Subcutaneous abdominal adipose tissue (tissue), 5 donors: ENCODE measurements at regions not wholly inside any gene's neighbourhood (a gene's known extent, or its start where the extent isn't known, plus 50 kb on each side); places are given as distances from the start of the nearest gene placed in this dataset.

Experiments
- H3K27ac ChIP-seq: one replicate; pipeline ENCODE4 v1.7.0; 2013; ENCODE audit warnings: low read depth, mild to moderate bottlenecking, inconsistent platforms, low read length, moderate library complexity
- H3K27me3 ChIP-seq, 5 donors: one replicate each; pipeline ENCODE4 v1.7.0; 2013; ENCODE audit warnings: low read length in 5 of 5, inconsistent platforms in 1 of 5; ENCODE audit not compliant: control insufficient read depth in 5 of 5, insufficient read depth in 4 of 5
- H3K36me3 ChIP-seq, 5 donors: one replicate each; pipeline ENCODE4 v1.7.0; 2013; ENCODE audit warnings: low read length in 5 of 5; ENCODE audit not compliant: control insufficient read depth in 5 of 5, insufficient read depth in 5 of 5
- H3K4me1 ChIP-seq, 5 donors: one replicate each; pipeline ENCODE4 v1.7.0; 2013; ENCODE audit warnings: low read length in 5 of 5, mild to moderate bottlenecking in 3 of 5, moderate library complexity in 1 of 5; ENCODE audit not compliant: control insufficient read depth in 5 of 5, insufficient read depth in 5 of 5
- H3K4me3 ChIP-seq, 5 donors: one replicate each; pipeline ENCODE4 v1.7.0; 2013; ENCODE audit warnings: low read length in 5 of 5, low read depth in 1 of 5
- H3K9ac ChIP-seq, 5 donors: one replicate each; pipeline ENCODE4 v1.7.0; 2013; ENCODE audit warnings: low read length in 5 of 5, mild to moderate bottlenecking in 4 of 5, moderate library complexity in 3 of 5
- H3K9me3 ChIP-seq, 5 donors: one replicate each; pipeline ENCODE4 v1.7.0; 2013; ENCODE audit warnings: low read length in 5 of 5; ENCODE audit not compliant: control insufficient read depth in 5 of 5
- donor health status: healthy.
- donor health status: healthy.
- donor health status: healthy.
- donor health status: healthy.
- donor health status: healthy.

GRCh38 chr5:133751421-133751820 is 139.1 kb upstream of the FSTL4 start:
- no peak overlapping the region for H3K4me3 ChIP-seq
- H3K9ac ChIP-seq, result no peak overlapping the region
- H3K9me3 ChIP-seq, result no peaks in the 10 kb centered on the region
- no peaks in the 10 kb centered on the region for H3K36me3 ChIP-seq
- H3K4me1 ChIP-seq, result no peaks in the 10 kb centered on the region
- H3K27ac ChIP-seq, result no peak overlapping the region
- H3K27me3 ChIP-seq, result peaks cover 5 to 14% (median 7%) of the 10 kb centered on the region in 5 donors

- no peaks in the 10 kb centered on the region for H3K9me3 ChIP-seq
- H3K4me3 ChIP-seq, result no peak overlapping the region
- no peaks in the 10 kb centered on the region for H3K36me3 ChIP-seq
- H3K27ac ChIP-seq, result no peak overlapping the region
- no peaks in the 10 kb centered on the region for H3K4me1 ChIP-seq
- H3K27me3 ChIP-seq, result peaks cover 0 to 13% (median 7%) of the 10 kb centered on the region in 5 donors
- H3K9ac ChIP-seq, result no peak overlapping the region
Measured at GRCh38 chr5:133750856-133751255, 138.5 kb upstream of the FSTL4 start.

GRCh38 chr5:133750356-133750755 is 138.0 kb upstream of the FSTL4 start:
- Histone ChIP-seq H3K9me3 (no peaks in the 10 kb centered on the region), H3K4me1 (no peaks in the 10 kb centered on the region), H3K27ac (no peak overlapping the region), H3K36me3 (no peaks in the 10 kb centered on the region), H3K27me3 (peaks cover 0 to 13% (median 4%) of the 10 kb centered on the region in 5 donors), H3K4me3 (no peak overlapping the region), H3K9ac (no peak overlapping the region)

GRCh38 chr5:133749331-133749985 is 137.1 kb upstream of the FSTL4 start:
- H3K27ac ChIP-seq, result no peak overlapping the region
- no peaks in the 10 kb centered on the region for H3K36me3 ChIP-seq
- peaks cover 0 to 1% (median 0%) of the 10 kb centered on the region in 5 donors for H3K4me1 ChIP-seq
- H3K9me3 ChIP-seq, result no peaks in the 10 kb centered on the region
- no peak overlapping the region for H3K4me3 ChIP-seq
- no peak overlapping the region for H3K9ac ChIP-seq
- H3K27me3 ChIP-seq, result peaks cover 0 to 6% (median 0%) of the 10 kb centered on the region in 5 donors

GRCh38 chr5:133746834-133747233 is 134.5 kb upstream of the FSTL4 start:
- no peaks in the 10 kb centered on the region for H3K9me3 ChIP-seq
- no peak overlapping the region for H3K9ac ChIP-seq
- H3K36me3 ChIP-seq, result no peaks in the 10 kb centered on the region
- H3K27ac ChIP-seq, result no peak overlapping the region
- H3K4me3 ChIP-seq, result no peak overlapping the region
- H3K27me3 ChIP-seq, result peaks cover 0 to 7% (median 2%) of the 10 kb centered on the region in 5 donors
- peaks cover 0 to 3% (median 0%) of the 10 kb centered on the region in 5 donors for H3K4me1 ChIP-seq

GRCh38 chr5:133744960-133745308 is 132.6 kb upstream of the FSTL4 start:
- H3K27me3 ChIP-seq, result peaks cover 0 to 7% (median 2%) of the 10 kb centered on the region in 5 donors

GRCh38 chr5:133744051-133744959 is 132.0 kb upstream of the FSTL4 start:
- no peaks in the 10 kb centered on the region for H3K36me3 ChIP-seq
- H3K27ac ChIP-seq, result no peak overlapping the region
- H3K27me3 ChIP-seq, result peaks cover 0 to 7% (median 2%) of the 10 kb centered on the region in 5 donors
- H3K4me1 ChIP-seq, result peaks cover 0 to 3% (median 0%) of the 10 kb centered on the region in 5 donors
- no peaks in the 10 kb centered on the region for H3K9me3 ChIP-seq
- H3K9ac ChIP-seq, result no peak overlapping the region
- no peak overlapping the region for H3K4me3 ChIP-seq

More at GRCh38 chr5:133744960-133745308, 132.6 kb upstream of the FSTL4 start:
- no peak overlapping the region for H3K4me3 ChIP-seq
- H3K9ac ChIP-seq, result no peak overlapping the region
- H3K9me3 ChIP-seq, result no peaks in the 10 kb centered on the region
- H3K4me1 ChIP-seq, result peaks cover 0 to 3% (median 0%) of the 10 kb centered on the region in 5 donors
- H3K36me3 ChIP-seq, result no peaks in the 10 kb centered on the region
- no peak overlapping the region for H3K27ac ChIP-seq

- Histone ChIP-seq H3K4me3 (no peak overlapping the region), H3K9me3 (no peaks in the 10 kb centered on the region), H3K27ac (no peak overlapping the region), H3K36me3 (no peaks in the 10 kb centered on the region), H3K4me1 (peaks cover 0 to 3% (median 0%) of the 10 kb centered on the region in 5 donors), H3K27me3 (peaks cover 0 to 7% (median 2%) of the 10 kb centered on the region in 5 donors), H3K9ac (no peak overlapping the region)
Measured at GRCh38 chr5:133742431-133742988, 130.2 kb upstream of the FSTL4 start.

- H3K36me3 ChIP-seq, result no peaks in the 10 kb centered on the region
- H3K9ac ChIP-seq, result no peak overlapping the region
- H3K9me3 ChIP-seq, result no peaks in the 10 kb centered on the region
- no peak overlapping the region for H3K4me3 ChIP-seq
- H3K27me3 ChIP-seq, result peaks cover 0 to 7% (median 2%) of the 10 kb centered on the region in 5 donors
- no peak overlapping the region for H3K27ac ChIP-seq
- peaks cover 0 to 3% (median 0%) of the 10 kb centered on the region in 5 donors for H3K4me1 ChIP-seq
Measured at GRCh38 chr5:133741818-133742355, 129.5 kb upstream of the FSTL4 start.
